ENCODE measurements at regions not wholly inside any gene's neighbourhood (a gene's known extent, or its start where the extent isn't known, plus 50 kb on each side); places are given as distances from the start of the nearest gene placed in this dataset.
"Not testable (repeated sequence)": the region's sequence is repeated elsewhere in the genome, so short reads cannot be mapped to it uniquely, and the experiment has no call there.

- H3K36me3 ChIP-seq; H2AFZ ChIP-seq (replicated peaks); H3K4me1 ChIP-seq; DNase-seq (ENCODE audit: low spot score); H3K79me2 ChIP-seq (ENCODE audit: low read depth); H3K4me1 Mint-ChIP-seq; H3K27ac Mint-ChIP-seq; H3K27me3 ChIP-seq; H3K36me3 Mint-ChIP-seq; H4K20me1 ChIP-seq (ENCODE audit: low read depth); H3F3A ChIP-seq (ENCODE audit: low read depth); H3K27ac ChIP-seq; H3K4me3 ChIP-seq; H3K4me3 Mint-ChIP-seq; H3K27me3 Mint-ChIP-seq (ENCODE audit: insufficient read depth, low read depth); H3K4me2 ChIP-seq; H3K9ac ChIP-seq: not testable (repeated sequence)
- H3K9me3 ChIP-seq (ENCODE audit: low read depth): peaks cover 11% of the 10 kb centered on the region
- H3K9me3 Mint-ChIP-seq: peaks cover 18% of the 10 kb centered on the region
These were observed 1349.1 kb downstream of the TP53TG3F start for GRCh38 chr16:34808530-34808929.
